Naive thymus-derived CD4-positive, alpha-beta T cell (primary cell): ENCODE measurements at regions not wholly inside any gene's neighbourhood (a gene's known extent, or its start where the extent isn't known, plus 50 kb on each side); places are given as distances from the start of the nearest gene placed in this dataset.
A peak's percentile ranks its signal among the peaks of the same experiment; 100 is the strongest.

Experiments
- ATAC-seq: fragments of 150-1000 bp; cut with Tn5 transposase; 2 replicates; pipeline ENCODE4 v1.10.0; 2021; ENCODE audit warnings: mild to moderate bottlenecking, moderate library complexity
- CTCF ChIA-PET: fragments of 350-600 bp; sonication (Branson Sonifier 250); formaldehyde crosslinking; loops from one replicate; lab custom pipeline; 2021; ENCODE audit warnings: antibody characterized with exemption; lab: Charles Lee
- POLR2A ChIA-PET: fragments of 350-600 bp; sonication (Branson Sonifier 250); formaldehyde crosslinking; loops from one replicate; lab custom pipeline; 2021; ENCODE audit warnings: antibody characterized with exemption, inconsistent platforms; lab: Charles Lee
- DNase-seq, 9 donors: peaks; one replicate each; pipeline versions ENCODE4 v3.0.0 to v3.0.0-alpha.2; 2020 to 2022; ENCODE audit warnings: mixed read lengths in 1 of 9
- H3K27ac ChIP-seq: one replicate; pipeline ENCODE4 v1.7.0; 2013; ENCODE audit warnings: mild to moderate bottlenecking, low read depth, low read length, moderate library complexity
- H3K27me3 ChIP-seq, 2 donors: one replicate each; pipeline ENCODE4 v1.7.0; 2013; ENCODE audit warnings: low read length in 2 of 2, mild to moderate bottlenecking in 2 of 2, moderate library complexity in 2 of 2; ENCODE audit not compliant: control insufficient read depth in 2 of 2, insufficient read depth in 2 of 2
- H3K36me3 ChIP-seq, 3 experiments: 1 replicate in 2 of 3; 2 replicates in 1 of 3; pipeline ENCODE4 v1.7.0; 2013; ENCODE audit warnings: low read length in 3 of 3, mild to moderate bottlenecking in 3 of 3, moderate library complexity in 1 of 3; ENCODE audit not compliant: insufficient read depth in 3 of 3, control insufficient read depth in 2 of 3
- H3K4me1 ChIP-seq, 2 donors: one replicate each; pipeline ENCODE4 v1.7.0; 2013; ENCODE audit warnings: low read length in 2 of 2, mild to moderate bottlenecking in 2 of 2, moderate library complexity in 1 of 2; ENCODE audit not compliant: control insufficient read depth in 2 of 2, insufficient read depth in 2 of 2
- H3K4me3 ChIP-seq: 2 replicates; pipeline ENCODE4 v1.7.0; 2013; ENCODE audit warnings: mild to moderate bottlenecking, low read length
- H3K9me3 ChIP-seq, 3 experiments: 1 replicate in 2 of 3; 2 replicates in 1 of 3; pipeline ENCODE4 v1.7.0; 2013; ENCODE audit warnings: low read length in 3 of 3; ENCODE audit not compliant: control insufficient read depth in 2 of 3
- H3K27ac Mint-ChIP-seq, 9 donors: one replicate each; pipeline ENCODE4 v1.8.0; 2020 to 2022; ENCODE audit warnings: mixed read lengths in 9 of 9, mild to moderate bottlenecking in 8 of 9, moderate library complexity in 5 of 9, inconsistent platforms in 2 of 9
- H3K27me3 Mint-ChIP-seq, 5 donors: one replicate each; pipeline ENCODE4 v1.8.0; 2021 to 2022; ENCODE audit warnings: mixed read lengths in 5 of 5, mild to moderate bottlenecking in 1 of 5
- H3K36me3 Mint-ChIP-seq, 5 donors: one replicate each; pipeline ENCODE4 v1.8.0; 2020 to 2022; ENCODE audit warnings: mixed read lengths in 5 of 5, mild to moderate bottlenecking in 3 of 5, inconsistent platforms in 1 of 5
- H3K4me1 Mint-ChIP-seq, 7 donors: one replicate each; pipeline ENCODE4 v1.8.0; 2020 to 2022; ENCODE audit warnings: mixed read lengths in 7 of 7, mild to moderate bottlenecking in 3 of 7, inconsistent platforms in 1 of 7
- H3K4me3 Mint-ChIP-seq, 10 donors: one replicate each; pipeline ENCODE4 v1.8.0; 2020 to 2022; ENCODE audit warnings: mild to moderate bottlenecking in 10 of 10, mixed read lengths in 10 of 10, moderate library complexity in 6 of 10, inconsistent platforms in 2 of 10
- H3K9me3 Mint-ChIP-seq, 11 donors: one replicate each; pipeline ENCODE4 v1.8.0; 2020 to 2022; ENCODE audit warnings: mixed read lengths in 11 of 11, mild to moderate bottlenecking in 4 of 11, inconsistent platforms in 1 of 11, moderate library complexity in 1 of 11
- intact Hi-C, 2 donors: fragments of 100-400 bp; cut with micrococcal nuclease; formaldehyde crosslinking; loops; one replicate each; pipeline ENCODE4 v1.15.1; 2023

DNA sequence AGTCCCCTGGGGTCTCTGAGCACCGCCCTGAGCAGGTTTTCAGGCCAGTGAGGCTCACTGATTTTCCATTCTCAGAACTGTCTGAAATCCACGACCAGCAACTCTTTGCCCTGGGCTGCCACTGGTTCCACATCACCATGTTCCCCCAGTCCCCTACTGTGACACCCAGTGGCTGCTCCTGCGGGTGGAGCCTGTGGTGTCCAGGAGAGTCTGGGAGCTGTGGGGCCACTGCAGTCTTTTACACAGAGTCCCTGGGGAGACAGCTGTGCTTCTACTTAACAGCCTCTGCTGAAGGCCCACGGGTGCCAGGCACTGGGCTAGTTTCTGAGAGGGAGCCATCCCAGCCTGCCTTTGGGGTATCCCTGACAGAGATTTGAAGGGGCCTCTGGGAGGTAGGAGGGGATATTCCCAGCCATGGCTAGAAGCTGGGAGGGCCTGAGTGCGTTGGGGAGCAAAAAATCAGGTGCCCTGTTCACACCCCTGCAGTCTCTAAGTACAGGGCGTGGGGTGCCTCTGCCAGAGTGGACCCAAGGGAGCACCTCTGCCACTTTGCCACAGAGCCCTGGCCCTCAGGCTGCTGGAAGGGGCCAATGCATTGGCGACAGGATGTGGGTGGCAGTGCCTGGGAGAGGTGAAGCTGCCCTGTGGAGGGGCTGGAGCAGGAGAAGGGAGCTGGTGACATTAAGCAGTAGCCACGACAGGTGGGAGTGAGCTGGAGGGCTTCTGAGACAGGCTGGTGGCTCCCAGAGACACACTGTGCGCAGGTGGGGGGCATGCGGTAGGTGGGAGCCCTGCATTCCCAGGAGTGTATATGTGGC, 200.2 kb upstream of the ZNF536 start:
- peaks cover 0 to 21% (median 7%) of the 10 kb centered on the region in 5 donors for H3K27me3 Mint-ChIP-seq
- Histone ChIP-seq H3K9me3 (no peaks in the 10 kb centered on the region), H3K27ac (no peak overlapping the region), H3K27me3 (no peaks in the 10 kb centered on the region), H3K36me3 (no peaks in the 10 kb centered on the region), H3K4me1 (no peaks in the 10 kb centered on the region), H3K4me3 (no peak overlapping the region)
- ChIA-PET POLR2A (no interaction called here), CTCF (no interaction called here)
- no peaks in the 10 kb centered on the region for H3K36me3 Mint-ChIP-seq
- DNase-seq (no peak), ATAC-seq (no peak)
- no peak overlapping the region for H3K27ac Mint-ChIP-seq
- no peak overlapping the region for H3K4me3 Mint-ChIP-seq
- intact Hi-C loops: no loop called here
- H3K4me1 Mint-ChIP-seq: no peaks in the 10 kb centered on the region
- peaks cover 0 to 2% (median 0%) of the 10 kb centered on the region in 11 donors for H3K9me3 Mint-ChIP-seq

DNA sequence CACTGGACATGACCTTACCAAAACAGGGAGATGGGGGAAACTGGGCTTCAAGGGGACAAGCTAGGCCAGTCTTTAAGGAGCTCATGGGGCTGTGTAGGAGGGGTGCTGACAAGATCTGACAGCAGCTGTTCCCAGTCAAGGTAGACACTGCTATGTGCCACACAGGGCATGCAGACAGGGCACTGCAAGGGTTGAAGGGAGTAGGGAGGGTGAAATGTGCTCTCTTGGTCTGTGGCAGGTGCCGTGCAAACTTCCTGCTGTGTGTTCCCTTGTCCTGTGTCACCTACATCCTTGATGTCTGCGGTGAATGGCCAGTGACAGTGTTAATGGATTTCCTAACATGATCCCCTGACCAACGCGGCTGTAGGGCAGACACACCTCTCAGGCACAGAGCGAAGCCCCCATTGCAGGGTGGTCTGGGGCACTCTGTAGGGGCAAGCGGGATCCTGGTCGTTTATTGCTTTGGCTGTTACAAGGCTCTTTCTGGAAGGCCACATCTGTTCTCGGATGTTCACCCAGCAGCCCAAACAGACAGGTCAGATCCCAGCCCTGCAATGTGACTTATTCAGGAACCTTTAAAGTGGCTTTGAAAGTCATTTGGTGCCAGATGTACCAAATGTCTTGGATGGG, 199.5 kb upstream of the ZNF536 start:
- H3K9me3 Mint-ChIP-seq: peaks cover 0 to 7% (median 0%) of the 10 kb centered on the region in 11 donors
- H3K27ac Mint-ChIP-seq: no peak overlapping the region
- DNase-seq (no peak), ATAC-seq (no peak)
- POLR2A ChIA-PET: no interaction called here
- H3K27me3 ChIP-seq: no peaks in the 10 kb centered on the region
- H3K36me3 Mint-ChIP-seq: no peaks in the 10 kb centered on the region
- no peak overlapping the region for H3K27ac ChIP-seq
- H3K36me3 ChIP-seq: no peaks in the 10 kb centered on the region
- H3K4me1 Mint-ChIP-seq: no peaks in the 10 kb centered on the region
- no peak overlapping the region for H3K4me3 Mint-ChIP-seq
- H3K9me3 ChIP-seq: no peaks in the 10 kb centered on the region
- no peak overlapping the region for H3K4me3 ChIP-seq
- intact Hi-C loops: no loop called here
- no peaks in the 10 kb centered on the region for H3K4me1 ChIP-seq
- H3K27me3 Mint-ChIP-seq: peaks cover 0 to 28% (median 11%) of the 10 kb centered on the region in 5 donors
- CTCF ChIA-PET: no interaction called here

DNA sequence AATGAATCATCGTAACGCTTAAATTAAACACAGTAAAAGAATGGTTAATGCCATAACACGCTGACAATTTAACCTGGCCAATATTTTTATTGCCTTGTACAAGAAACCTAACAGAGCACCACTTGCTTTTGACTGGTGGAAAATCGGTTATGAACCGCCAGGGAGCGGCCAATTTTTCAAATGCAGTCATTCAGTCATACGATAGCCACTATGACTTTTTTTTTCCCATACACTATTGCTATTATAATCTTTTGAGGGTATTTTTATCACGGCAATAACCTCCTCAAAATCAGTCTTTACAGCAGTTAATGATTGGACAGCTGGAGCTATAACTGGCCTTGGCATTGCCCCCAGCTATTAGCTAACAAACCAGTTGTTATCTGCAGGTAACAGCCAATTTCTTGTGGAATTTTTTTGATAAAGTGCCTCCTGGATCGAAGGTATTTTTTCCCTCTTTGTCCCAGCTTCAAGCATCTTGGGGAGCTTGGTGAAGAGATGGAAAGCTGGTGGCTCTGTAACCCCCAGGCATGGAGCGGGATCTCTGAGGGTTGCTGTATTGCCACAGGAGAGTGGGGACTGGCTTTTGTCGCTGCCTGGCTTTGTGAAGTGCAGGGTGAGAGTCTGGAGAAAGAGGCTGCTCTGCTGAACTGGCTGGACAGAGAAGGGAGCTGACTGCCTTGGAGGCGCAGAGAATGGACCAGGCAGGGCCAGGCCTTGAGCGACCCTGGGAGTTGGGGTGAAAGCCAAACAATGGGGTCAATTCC, 198.4 kb upstream of the ZNF536 start:
- H3K4me3 ChIP-seq: no peak overlapping the region
- no peak overlapping the region for H3K27ac ChIP-seq
- no peaks in the 10 kb centered on the region for H3K36me3 ChIP-seq
- DNase-seq (no peak), ATAC-seq (no peak)
- no peaks in the 10 kb centered on the region for H3K9me3 ChIP-seq
- Mint-ChIP-seq H3K9me3 (peaks cover 0 to 18% (median 5%) of the 10 kb centered on the region in 11 donors), H3K4me1 (no peaks in the 10 kb centered on the region), H3K36me3 (peaks cover 0 to 5% (median 0%) of the 10 kb centered on the region in 5 donors), H3K27me3 (peaks cover 0 to 37% (median 19%) of the 10 kb centered on the region in 5 donors), H3K27ac (peak overlapping the region in 1 of 9 donors; percentile 13), H3K4me3 (no peak overlapping the region)
- H3K27me3 ChIP-seq: no peaks in the 10 kb centered on the region
- intact Hi-C loops: no loop called here
- ChIA-PET POLR2A (no interaction called here), CTCF (no interaction called here)
- no peaks in the 10 kb centered on the region for H3K4me1 ChIP-seq

DNA sequence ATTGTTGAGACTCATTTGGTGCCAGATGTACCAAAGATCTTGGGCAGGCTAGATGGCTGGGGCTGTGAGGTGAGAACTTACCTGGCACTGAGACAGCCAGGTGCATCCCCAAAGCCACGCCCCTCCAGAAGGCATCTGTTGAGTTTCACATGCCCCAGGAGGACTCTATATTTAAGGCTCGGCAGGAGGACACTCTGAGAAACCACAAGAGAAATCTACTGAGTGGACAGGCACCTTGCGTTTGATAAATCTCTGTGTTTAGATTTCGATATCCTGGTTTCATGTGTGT, 197.9 kb upstream of the ZNF536 start:
- ATAC-seq (no peak), DNase-seq (no peak)
- H3K9me3 Mint-ChIP-seq: peaks cover 3 to 23% (median 9%) of the 10 kb centered on the region in 11 donors
- Histone ChIP-seq H3K27ac (no peak overlapping the region), H3K4me1 (no peaks in the 10 kb centered on the region), H3K4me3 (no peak overlapping the region), H3K9me3 (no peaks in the 10 kb centered on the region), H3K27me3 (no peaks in the 10 kb centered on the region), H3K36me3 (no peaks in the 10 kb centered on the region)
- no peak overlapping the region for H3K27ac Mint-ChIP-seq
- intact Hi-C loops: no loop called here
- POLR2A ChIA-PET: no interaction called here
- CTCF ChIA-PET: no interaction called here
- peaks cover 0 to 9% (median 0%) of the 10 kb centered on the region in 5 donors for H3K36me3 Mint-ChIP-seq
- H3K4me1 Mint-ChIP-seq: no peaks in the 10 kb centered on the region
- no peak overlapping the region for H3K4me3 Mint-ChIP-seq
- H3K27me3 Mint-ChIP-seq: peaks cover 0 to 40% (median 19%) of the 10 kb centered on the region in 5 donors

GRCh38 chr19:30174791-30175190, 197.4 kb upstream of the ZNF536 start:
- H3K27ac ChIP-seq: no peak overlapping the region
- Mint-ChIP-seq H3K4me1 (no peaks in the 10 kb centered on the region), H3K9me3 (peaks cover 5 to 28% (median 13%) of the 10 kb centered on the region in 11 donors), H3K36me3 (peaks cover 0 to 13% (median 0%) of the 10 kb centered on the region in 5 donors), H3K27me3 (peaks cover 0 to 44% (median 19%) of the 10 kb centered on the region in 5 donors), H3K27ac (no peak overlapping the region), H3K4me3 (no peak overlapping the region)
- ATAC-seq: no peak
- DNase-seq: no peak
- ChIA-PET CTCF (no interaction called here), POLR2A (no interaction called here)
- no peaks in the 10 kb centered on the region for H3K36me3 ChIP-seq
- intact Hi-C loops: no loop called here
- no peaks in the 10 kb centered on the region for H3K27me3 ChIP-seq
- no peaks in the 10 kb centered on the region for H3K9me3 ChIP-seq
- H3K4me3 ChIP-seq: no peak overlapping the region
- no peaks in the 10 kb centered on the region for H3K4me1 ChIP-seq

DNA sequence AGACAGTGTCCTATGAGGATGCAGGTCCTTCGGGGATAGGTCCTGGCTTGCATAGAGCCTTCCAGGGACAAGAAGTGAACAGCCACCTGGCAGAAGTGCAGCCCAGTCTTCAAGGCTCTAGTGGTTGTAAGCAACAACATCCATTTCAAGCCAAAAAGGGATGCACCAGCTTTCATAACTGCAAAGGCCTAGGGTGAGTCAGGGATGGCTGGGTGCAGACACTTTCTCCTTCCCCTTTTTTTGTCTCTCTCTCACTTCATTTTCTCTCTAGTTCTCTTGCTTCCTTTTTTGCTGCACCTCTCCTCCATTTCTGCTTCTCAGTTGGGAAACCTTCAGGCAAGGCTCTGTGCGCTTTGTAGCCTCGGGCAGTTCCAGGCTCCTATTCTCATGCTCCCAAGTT, 196.2 kb upstream of the ZNF536 start:
- H3K4me3 ChIP-seq: no peak overlapping the region
- H3K4me1 Mint-ChIP-seq: no peaks in the 10 kb centered on the region
- intact Hi-C loops: no loop called here
- ChIA-PET CTCF (no interaction called here), POLR2A (no interaction called here)
- no peaks in the 10 kb centered on the region for H3K4me1 ChIP-seq
- H3K9me3 ChIP-seq: no peaks in the 10 kb centered on the region
- H3K9me3 Mint-ChIP-seq: peaks cover 9 to 39% (median 18%) of the 10 kb centered on the region in 11 donors
- no peaks in the 10 kb centered on the region for H3K27me3 ChIP-seq
- no peak overlapping the region for H3K27ac Mint-ChIP-seq
- peaks cover 0 to 44% (median 19%) of the 10 kb centered on the region in 5 donors for H3K27me3 Mint-ChIP-seq
- H3K36me3 Mint-ChIP-seq: peaks cover 0 to 13% (median 0%) of the 10 kb centered on the region in 5 donors
- H3K27ac ChIP-seq: no peak overlapping the region
- ATAC-seq: no peak
- H3K4me3 Mint-ChIP-seq: no peak overlapping the region
- no peaks in the 10 kb centered on the region for H3K36me3 ChIP-seq
- no peak for DNase-seq
